ENCODE measurements at regions not wholly inside any gene's neighbourhood (a gene's known extent, or its start where the extent isn't known, plus 50 kb on each side); places are given as distances from the start of the nearest gene placed in this dataset.

GRCh38 chr4:89645482-89645881 is 191.5 kb downstream of the SNCA start:
- no peak for TF ChIP-seq CTCF (IDR thresholded peaks at IDR 0.05; ENCODE audit: low read depth, low read length, poor library complexity, severe bottlenecking)
- TF ChIP-seq EZH2phosphoT487 (IDR thresholded peaks at IDR 0.05; ENCODE audit: borderline replicate concordance, low read length) = no peak

Measured in DOHH2 (cell line).